Testis (tissue), 2 donors: ENCODE measurements at regions not wholly inside any gene's neighbourhood (a gene's known extent, or its start where the extent isn't known, plus 50 kb on each side); places are given as distances from the start of the nearest gene placed in this dataset.

Experiments used
- DNase-seq: peaks from one replicate; pipeline ENCODE4 v3.0.0-alpha.2; 2019
- H3K27ac ChIP-seq, 2 donors: fragments of 200-600 bp; sonication (generic); one replicate each; pipeline ENCODE4 v1.5.1; 2019
- H3K27me3 ChIP-seq: fragments of 200-600 bp; sonication (generic); one replicate; pipeline ENCODE4 v1.5.1; 2019
- H3K36me3 ChIP-seq: fragments of 200-600 bp; sonication (generic); one replicate; pipeline ENCODE4 v1.5.1; 2017; ENCODE audit warnings: low read depth; ENCODE audit errors: missing control alignments
- H3K4me1 ChIP-seq: fragments of 200-600 bp; sonication (generic); one replicate; pipeline ENCODE4 v1.5.1; 2019
- H3K4me3 ChIP-seq, 2 donors: fragments of 200-600 bp; sonication (generic); one replicate each; pipeline ENCODE4 v1.5.1; 2017 to 2019
- H3K9me3 ChIP-seq: fragments of 200-600 bp; sonication (generic); one replicate; pipeline ENCODE4 v1.5.1; 2017
- POLR2A ChIP-seq: fragments of 450-650 bp; IDR thresholded peaks from one replicate; pipeline ENCODE4 v1.6.1; 2017; ENCODE audit warnings: antibody characterized with exemption, mild to moderate bottlenecking, moderate library complexity
- WGBS, 2 donors: methylation state at CpG; one replicate each; pipeline ENCODE4 v1.1.5; 2018; 5-methylcytosine and 5-hydroxymethylcytosine counted together
- intact Hi-C: fragments of 100-400 bp; cut with DNase I; formaldehyde crosslinking; loops from one replicate; pipeline ENCODE4 v1.15.1; 2023; ENCODE audit warnings: low total_unique reads
- TF ChIP-seq, protein P1 (sequence below), 3 experiments: fragments of 450-650 bp in 2 of 3; fragments of 200-600 bp in 1 of 3; sonication (generic) in 1 of 3; IDR thresholded peaks; one replicate each; pipeline ENCODE4 v1.5.1; 2016 to 2019; ENCODE audit warnings: antibody characterized with exemption in 3 of 3, mild to moderate bottlenecking in 2 of 3, moderate library complexity in 1 of 3

- intact Hi-C loops = no loop called here
- no peak for TF ChIP-seq POLR2A
- TF ChIP-seq, protein P1, sequence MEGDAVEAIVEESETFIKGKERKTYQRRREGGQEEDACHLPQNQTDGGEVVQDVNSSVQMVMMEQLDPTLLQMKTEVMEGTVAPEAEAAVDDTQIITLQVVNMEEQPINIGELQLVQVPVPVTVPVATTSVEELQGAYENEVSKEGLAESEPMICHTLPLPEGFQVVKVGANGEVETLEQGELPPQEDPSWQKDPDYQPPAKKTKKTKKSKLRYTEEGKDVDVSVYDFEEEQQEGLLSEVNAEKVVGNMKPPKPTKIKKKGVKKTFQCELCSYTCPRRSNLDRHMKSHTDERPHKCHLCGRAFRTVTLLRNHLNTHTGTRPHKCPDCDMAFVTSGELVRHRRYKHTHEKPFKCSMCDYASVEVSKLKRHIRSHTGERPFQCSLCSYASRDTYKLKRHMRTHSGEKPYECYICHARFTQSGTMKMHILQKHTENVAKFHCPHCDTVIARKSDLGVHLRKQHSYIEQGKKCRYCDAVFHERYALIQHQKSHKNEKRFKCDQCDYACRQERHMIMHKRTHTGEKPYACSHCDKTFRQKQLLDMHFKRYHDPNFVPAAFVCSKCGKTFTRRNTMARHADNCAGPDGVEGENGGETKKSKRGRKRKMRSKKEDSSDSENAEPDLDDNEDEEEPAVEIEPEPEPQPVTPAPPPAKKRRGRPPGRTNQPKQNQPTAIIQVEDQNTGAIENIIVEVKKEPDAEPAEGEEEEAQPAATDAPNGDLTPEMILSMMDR (IDR thresholded peaks at IDR 0.05) = no peak
- DNase-seq = no peak
- Histone ChIP-seq H3K27me3 (no peaks in the 10 kb centered on the region), H3K4me1 (no peaks in the 10 kb centered on the region), H3K36me3 (no peaks in the 10 kb centered on the region), H3K27ac (no peak overlapping the region), H3K9me3 (no peaks in the 10 kb centered on the region), H3K4me3 (no peak overlapping the region)
- WGBS, 2 donors = 45 to 63% methylated on average over 2 of the region's 2 CpGs
Measured at GRCh38 chr6:86558318-86558717, 379.0 kb upstream of the HTR1E start.

DNA sequence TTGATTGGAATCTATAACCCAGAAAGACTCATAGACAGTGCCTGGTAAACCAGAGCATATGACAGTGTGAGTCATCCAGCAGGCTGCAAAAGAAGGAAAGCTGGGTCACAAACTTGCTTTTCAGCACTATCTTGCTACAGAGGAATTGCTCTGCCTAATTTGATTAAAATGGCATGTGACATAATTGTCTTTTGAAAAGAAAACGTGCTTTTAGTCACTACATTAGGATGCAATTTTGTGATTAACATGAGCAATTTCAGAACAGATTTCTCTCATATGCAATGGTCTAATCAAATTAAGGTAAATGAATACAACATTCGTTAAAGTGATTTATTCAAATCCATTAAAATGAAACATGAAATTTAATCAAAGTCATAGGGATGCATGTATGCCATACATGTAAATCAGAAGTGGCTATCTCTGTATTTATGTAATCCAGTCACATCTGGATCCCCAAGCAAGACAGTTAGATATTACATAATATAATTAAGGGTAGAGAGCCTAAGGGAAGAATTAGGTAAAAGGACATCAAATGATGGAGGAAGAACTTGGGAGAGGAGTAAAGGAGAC, 400.0 kb upstream of the HTR1E start:
- no peaks in the 10 kb centered on the region for H3K4me1 ChIP-seq
- H3K36me3 ChIP-seq = no peaks in the 10 kb centered on the region
- WGBS, 2 donors = 49 to 61% methylated on average over 2 of the region's 2 CpGs
- H3K9me3 ChIP-seq = no peaks in the 10 kb centered on the region
- H3K27ac ChIP-seq = no peak overlapping the region
- no peak for DNase-seq
- no peaks in the 10 kb centered on the region for H3K27me3 ChIP-seq
- no peak for TF ChIP-seq POLR2A
- TF ChIP-seq, protein P1 (IDR thresholded peaks at IDR 0.05) = no peak
- H3K4me3 ChIP-seq = no peak overlapping the region
- intact Hi-C loops = no loop called here

DNA sequence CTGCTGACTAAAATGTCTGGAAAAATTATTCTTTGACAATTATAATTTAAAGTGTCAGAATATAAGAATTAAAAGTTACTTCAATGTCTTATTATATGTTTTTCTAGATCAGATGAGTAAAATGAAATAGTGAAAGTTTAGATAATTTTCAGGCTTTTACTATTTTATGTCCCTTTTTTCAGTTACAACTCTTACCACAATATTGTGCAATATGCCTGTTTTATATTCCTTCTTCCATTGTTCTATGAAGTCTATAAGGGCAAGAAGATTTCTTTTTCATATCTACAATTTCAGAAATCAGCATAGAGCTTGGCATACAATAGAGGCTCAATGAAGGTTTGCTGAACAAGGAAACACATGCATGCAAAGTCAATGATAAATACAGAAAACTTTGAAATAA, 401.2 kb upstream of the HTR1E start:
- Histone ChIP-seq H3K27me3 (no peaks in the 10 kb centered on the region), H3K27ac (no peak overlapping the region), H3K4me3 (no peak overlapping the region), H3K9me3 (no peaks in the 10 kb centered on the region), H3K36me3 (no peaks in the 10 kb centered on the region), H3K4me1 (no peaks in the 10 kb centered on the region)
- DNase-seq = no peak
- TF ChIP-seq, protein P1 (IDR thresholded peaks at IDR 0.05) = no peak
- TF ChIP-seq POLR2A = no peak
- intact Hi-C loops = no loop called here

DNA sequence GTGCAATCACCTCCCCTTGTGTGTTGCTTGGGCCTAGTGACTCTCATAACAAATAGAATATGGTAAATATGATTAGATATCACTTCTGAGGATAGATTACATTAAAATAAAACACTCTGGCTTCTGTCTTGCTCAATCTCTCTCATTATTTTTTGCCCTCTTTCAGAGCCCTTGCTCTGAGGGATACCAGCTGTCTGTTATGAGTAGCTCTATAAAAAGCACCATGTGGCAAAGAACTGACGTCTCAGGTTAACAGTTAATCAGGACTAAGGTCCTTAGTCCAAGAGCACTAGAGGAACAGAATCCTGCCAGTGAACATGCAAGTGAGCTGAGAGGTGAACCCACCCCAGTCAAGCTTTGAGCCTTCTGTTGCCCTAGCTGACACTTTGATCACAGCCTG, 402.2 kb upstream of the HTR1E start:
- H3K4me3 ChIP-seq = no peak overlapping the region
- no peak for DNase-seq

GRCh38 chr6:86529635-86530034, 407.7 kb upstream of the HTR1E start:
- Histone ChIP-seq H3K27ac (no peak overlapping the region), H3K27me3 (no peaks in the 10 kb centered on the region), H3K9me3 (no peaks in the 10 kb centered on the region), H3K36me3 (no peaks in the 10 kb centered on the region), H3K4me3 (no peak overlapping the region), H3K4me1 (no peaks in the 10 kb centered on the region)
- 79 to 85% methylated on average over 1 of the region's 1 CpG for WGBS, 2 donors
- intact Hi-C loops = no loop called here
- no peak for DNase-seq
- TF ChIP-seq, protein P1 (IDR thresholded peaks at IDR 0.05) = no peak
- TF ChIP-seq POLR2A = no peak

More for the DNA sequence above, 402.2 kb upstream of the HTR1E start:
- WGBS, 2 donors = 22 to 33% methylated on average over 1 of the region's 1 CpG
- no peaks in the 10 kb centered on the region for H3K27me3 ChIP-seq
- intact Hi-C loops = no loop called here
- H3K4me1 ChIP-seq = no peaks in the 10 kb centered on the region
- no peak for TF ChIP-seq POLR2A
- TF ChIP-seq, protein P1 (IDR thresholded peaks at IDR 0.05) = no peak
- H3K27ac ChIP-seq = no peak overlapping the region
- H3K9me3 ChIP-seq = no peaks in the 10 kb centered on the region
- no peaks in the 10 kb centered on the region for H3K36me3 ChIP-seq
